A549 (cell line): ENCODE measurements at regions not wholly inside any gene's neighbourhood (a gene's known extent, or its start where the extent isn't known, plus 50 kb on each side); places are given as distances from the start of the nearest gene placed in this dataset.

ENCODE experiments used
- CHD2 ChIP-seq: fragments of 150-350 bp; IDR thresholded peaks from 2 replicates; pipeline ENCODE4 v1.6.1; 2014; ENCODE audit warnings: low read length; ENCODE audit not compliant: partially characterized antibody
- E2F6 ChIP-seq: IDR thresholded peaks from 2 replicates; pipeline ENCODE4 v1.6.1; 2012; ENCODE audit warnings: low read depth, borderline replicate concordance
- PHF8 ChIP-seq: fragments of 200-600 bp; sonication (generic); IDR thresholded peaks from 2 replicates; pipeline ENCODE4 v1.6.1; 2016; ENCODE audit warnings: low read depth, mild to moderate bottlenecking, antibody characterized with exemption, moderate library complexity, borderline replicate concordance
- POLR2A ChIP-seq: IDR thresholded peaks from 2 replicates; pipeline ENCODE4 v1.6.1; 2012; ENCODE audit warnings: mild to moderate bottlenecking, low read length
- RAD21 ChIP-seq, 2 experiments: fragments of >200 bp in 1 of 2; sonication (Bioruptor Twin) in 1 of 2; formaldehyde crosslinking in 1 of 2; IDR thresholded peaks in 1 of 2; conservative IDR thresholded peaks in 1 of 2; 2 replicates in 1 of 2; 3 replicates in 1 of 2; pipeline ENCODE4 v1.6.1; 2012 to 2018; ENCODE audit warnings: inconsistent platforms in 1 of 2
- RFX5 ChIP-seq: fragments of 450-650 bp; IDR thresholded peaks from 2 replicates; pipeline ENCODE4 v1.7.1; 2014; ENCODE audit warnings: antibody characterized with exemption, mild to moderate bottlenecking, moderate library complexity
- RNF2 ChIP-seq: fragments of 200-600 bp; sonication (generic); IDR thresholded peaks from 2 replicates; pipeline ENCODE4 v1.6.1; 2016; ENCODE audit warnings: low read depth, mild to moderate bottlenecking, antibody characterized with exemption, moderate library complexity, borderline replicate concordance
- SMC3 ChIP-seq: fragments of >200 bp; sonication (Bioruptor Twin); formaldehyde crosslinking; IDR thresholded peaks from 3 replicates; pipeline ENCODE4 v1.6.1; 2018; ENCODE audit warnings: inconsistent platforms
- TF ChIP-seq, protein P1 (sequence below): fragments of >200 bp; sonication (Bioruptor Twin); formaldehyde crosslinking; IDR thresholded peaks from 3 replicates; pipeline ENCODE4 v1.5.1; 2016
- TF ChIP-seq, protein P2 (sequence below): fragments of 200-600 bp; sonication (generic); IDR thresholded peaks from 2 replicates; pipeline ENCODE4 v1.6.1; 2016; ENCODE audit warnings: antibody characterized with exemption, mild to moderate bottlenecking, moderate library complexity
- TF ChIP-seq, protein P3 (sequence below): fragments of 450-650 bp; IDR thresholded peaks from 2 replicates; pipeline ENCODE4 v1.6.1; 2014; ENCODE audit warnings: antibody characterized with exemption

DNA sequence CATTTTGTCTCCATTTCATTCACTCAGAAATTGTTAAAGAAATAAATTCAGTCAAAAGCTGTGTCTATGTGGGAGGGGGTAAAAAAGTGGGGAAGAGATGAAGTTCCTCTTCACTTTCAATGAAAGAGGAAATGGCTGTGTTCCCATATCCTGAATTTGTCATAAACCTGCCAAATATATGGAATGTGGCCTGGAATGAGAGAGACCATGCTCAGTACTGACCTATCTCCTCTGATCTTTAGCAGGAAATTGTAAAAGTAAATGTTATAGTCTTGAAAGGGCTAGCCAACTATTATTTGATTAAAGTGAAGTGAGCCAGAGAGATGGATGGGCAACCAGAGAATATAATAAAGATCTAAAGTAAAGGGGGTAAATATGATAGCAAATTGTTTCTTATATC lies 130.3 kb upstream of the C21orf91 start:
- TF ChIP-seq RNF2 (no peak), RAD21 (conservative IDR thresholded peaks at IDR 0.05 in 1 of 2, IDR thresholded peaks at IDR 0.05 in 1 of 2) (no peak), SMC3 (no peak), CHD2 (no peak), PHF8 (no peak), POLR2A (no peak), E2F6 (no peak), RFX5 (no peak)
- TF ChIP-seq, protein P1, sequence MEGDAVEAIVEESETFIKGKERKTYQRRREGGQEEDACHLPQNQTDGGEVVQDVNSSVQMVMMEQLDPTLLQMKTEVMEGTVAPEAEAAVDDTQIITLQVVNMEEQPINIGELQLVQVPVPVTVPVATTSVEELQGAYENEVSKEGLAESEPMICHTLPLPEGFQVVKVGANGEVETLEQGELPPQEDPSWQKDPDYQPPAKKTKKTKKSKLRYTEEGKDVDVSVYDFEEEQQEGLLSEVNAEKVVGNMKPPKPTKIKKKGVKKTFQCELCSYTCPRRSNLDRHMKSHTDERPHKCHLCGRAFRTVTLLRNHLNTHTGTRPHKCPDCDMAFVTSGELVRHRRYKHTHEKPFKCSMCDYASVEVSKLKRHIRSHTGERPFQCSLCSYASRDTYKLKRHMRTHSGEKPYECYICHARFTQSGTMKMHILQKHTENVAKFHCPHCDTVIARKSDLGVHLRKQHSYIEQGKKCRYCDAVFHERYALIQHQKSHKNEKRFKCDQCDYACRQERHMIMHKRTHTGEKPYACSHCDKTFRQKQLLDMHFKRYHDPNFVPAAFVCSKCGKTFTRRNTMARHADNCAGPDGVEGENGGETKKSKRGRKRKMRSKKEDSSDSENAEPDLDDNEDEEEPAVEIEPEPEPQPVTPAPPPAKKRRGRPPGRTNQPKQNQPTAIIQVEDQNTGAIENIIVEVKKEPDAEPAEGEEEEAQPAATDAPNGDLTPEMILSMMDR = no peak
- TF ChIP-seq, protein P2, sequence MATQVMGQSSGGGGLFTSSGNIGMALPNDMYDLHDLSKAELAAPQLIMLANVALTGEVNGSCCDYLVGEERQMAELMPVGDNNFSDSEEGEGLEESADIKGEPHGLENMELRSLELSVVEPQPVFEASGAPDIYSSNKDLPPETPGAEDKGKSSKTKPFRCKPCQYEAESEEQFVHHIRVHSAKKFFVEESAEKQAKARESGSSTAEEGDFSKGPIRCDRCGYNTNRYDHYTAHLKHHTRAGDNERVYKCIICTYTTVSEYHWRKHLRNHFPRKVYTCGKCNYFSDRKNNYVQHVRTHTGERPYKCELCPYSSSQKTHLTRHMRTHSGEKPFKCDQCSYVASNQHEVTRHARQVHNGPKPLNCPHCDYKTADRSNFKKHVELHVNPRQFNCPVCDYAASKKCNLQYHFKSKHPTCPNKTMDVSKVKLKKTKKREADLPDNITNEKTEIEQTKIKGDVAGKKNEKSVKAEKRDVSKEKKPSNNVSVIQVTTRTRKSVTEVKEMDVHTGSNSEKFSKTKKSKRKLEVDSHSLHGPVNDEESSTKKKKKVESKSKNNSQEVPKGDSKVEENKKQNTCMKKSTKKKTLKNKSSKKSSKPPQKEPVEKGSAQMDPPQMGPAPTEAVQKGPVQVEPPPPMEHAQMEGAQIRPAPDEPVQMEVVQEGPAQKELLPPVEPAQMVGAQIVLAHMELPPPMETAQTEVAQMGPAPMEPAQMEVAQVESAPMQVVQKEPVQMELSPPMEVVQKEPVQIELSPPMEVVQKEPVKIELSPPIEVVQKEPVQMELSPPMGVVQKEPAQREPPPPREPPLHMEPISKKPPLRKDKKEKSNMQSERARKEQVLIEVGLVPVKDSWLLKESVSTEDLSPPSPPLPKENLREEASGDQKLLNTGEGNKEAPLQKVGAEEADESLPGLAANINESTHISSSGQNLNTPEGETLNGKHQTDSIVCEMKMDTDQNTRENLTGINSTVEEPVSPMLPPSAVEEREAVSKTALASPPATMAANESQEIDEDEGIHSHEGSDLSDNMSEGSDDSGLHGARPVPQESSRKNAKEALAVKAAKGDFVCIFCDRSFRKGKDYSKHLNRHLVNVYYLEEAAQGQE = no peak
- TF ChIP-seq, protein P3, sequence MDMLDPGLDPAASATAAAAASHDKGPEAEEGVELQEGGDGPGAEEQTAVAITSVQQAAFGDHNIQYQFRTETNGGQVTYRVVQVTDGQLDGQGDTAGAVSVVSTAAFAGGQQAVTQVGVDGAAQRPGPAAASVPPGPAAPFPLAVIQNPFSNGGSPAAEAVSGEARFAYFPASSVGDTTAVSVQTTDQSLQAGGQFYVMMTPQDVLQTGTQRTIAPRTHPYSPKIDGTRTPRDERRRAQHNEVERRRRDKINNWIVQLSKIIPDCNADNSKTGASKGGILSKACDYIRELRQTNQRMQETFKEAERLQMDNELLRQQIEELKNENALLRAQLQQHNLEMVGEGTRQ = no peak
